ENCODE measurements at regions not wholly inside any gene's neighbourhood (a gene's known extent, or its start where the extent isn't known, plus 50 kb on each side); places are given as distances from the start of the nearest gene placed in this dataset.
A peak's percentile ranks its signal among the peaks of the same experiment; 100 is the strongest.

DNA sequence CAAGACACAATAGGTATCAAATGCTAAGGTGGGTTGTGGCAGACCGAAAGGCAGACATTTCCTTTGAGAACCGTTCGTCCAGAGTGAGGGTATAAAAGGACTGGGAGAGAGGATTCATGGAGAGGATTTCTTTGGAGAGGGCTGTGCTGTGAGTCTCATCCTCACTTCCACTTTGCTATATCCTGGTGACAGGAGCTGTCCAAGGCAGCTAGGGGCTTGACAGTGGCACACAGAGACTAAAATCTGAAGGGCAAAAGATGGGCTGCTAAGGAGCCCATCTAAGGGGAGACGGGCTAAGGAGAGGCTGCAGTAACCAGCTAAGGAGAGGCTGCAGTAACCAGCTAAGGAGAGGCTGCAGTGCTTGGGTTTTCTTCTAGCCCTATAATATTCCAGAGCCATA is 214.0 kb upstream of the ADRA1B start:
- no peak for DNase-seq (ENCODE audit: low spot score)

DNA sequence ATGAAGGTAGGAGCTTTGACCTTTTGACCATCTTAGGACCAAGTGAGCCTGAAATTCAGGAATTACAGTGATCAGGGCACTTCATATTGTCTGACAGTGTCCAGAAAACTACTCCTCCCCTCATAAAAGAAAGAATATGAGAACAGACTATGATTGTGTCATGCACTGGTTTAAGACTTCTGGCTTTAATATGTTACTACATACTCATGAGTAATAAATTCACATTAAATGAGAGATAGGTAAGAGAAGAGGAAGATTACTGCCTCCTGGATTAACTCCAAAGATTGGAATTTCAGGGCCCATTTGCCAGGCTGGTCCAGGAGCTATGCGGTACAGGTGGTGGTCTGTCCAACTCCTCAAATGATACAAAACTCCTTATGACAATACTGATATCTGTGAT is 213.5 kb upstream of the ADRA1B start:
- DNase-seq (ENCODE audit: low spot score), result no peak

DNA sequence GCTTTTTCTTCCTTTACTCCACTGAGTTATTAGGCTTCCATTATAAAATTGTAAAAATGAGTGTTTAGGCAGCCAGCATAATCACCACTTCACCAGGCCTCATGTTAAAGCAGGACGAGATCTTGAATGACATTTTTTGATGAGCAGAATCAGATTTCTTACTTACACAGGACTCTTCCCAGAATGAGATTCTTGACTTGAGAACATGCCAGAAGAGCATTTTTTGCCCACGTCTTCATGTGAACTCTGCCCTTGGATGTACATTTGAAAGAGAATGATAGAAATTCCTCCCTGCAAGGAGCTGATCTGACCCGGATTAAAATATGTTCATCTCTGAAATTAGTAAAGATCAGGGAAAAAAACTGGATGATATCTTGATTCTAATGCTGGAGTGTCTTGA is 212.1 kb upstream of the ADRA1B start:
- DNase-seq (ENCODE audit: low spot score), result no peak

DNA sequence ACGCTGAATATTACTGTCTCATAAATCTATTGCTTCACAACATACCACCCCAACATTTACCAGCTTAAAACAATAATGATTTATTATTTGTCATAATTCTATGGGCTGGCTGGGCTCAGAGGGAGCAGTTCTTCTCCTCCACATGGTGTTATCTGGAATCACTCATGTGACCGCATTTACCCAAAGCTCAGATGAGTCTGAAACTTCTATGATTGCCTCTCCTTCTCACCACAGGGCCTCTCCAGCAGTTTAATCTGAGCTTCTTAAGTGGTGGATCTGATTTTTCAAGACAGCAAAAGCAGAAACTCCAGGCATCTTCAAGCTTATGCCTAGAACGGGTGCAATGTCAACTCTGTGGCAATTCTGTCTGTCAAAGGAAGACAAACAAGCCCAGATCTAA is 210.3 kb upstream of the ADRA1B start:
- DNase-seq (ENCODE audit: low spot score), result no peak

DNA sequence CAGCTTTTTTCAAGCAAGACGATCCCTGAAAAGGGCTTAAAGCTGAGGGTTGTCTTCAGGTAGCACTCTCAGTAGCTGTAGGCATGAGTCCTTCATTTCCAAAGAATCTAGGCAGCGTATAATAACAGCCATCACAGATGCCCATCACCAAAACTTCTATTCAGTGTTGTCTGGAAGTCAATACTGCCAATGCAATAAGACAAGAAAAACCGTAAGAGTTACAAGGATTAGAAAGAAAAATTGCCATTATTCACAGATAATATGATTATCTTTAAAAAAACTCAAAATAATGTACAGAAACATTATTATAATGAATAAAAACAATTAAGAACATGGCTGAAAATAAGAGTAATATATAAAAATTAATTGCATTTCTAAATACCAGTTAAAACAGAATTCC is 208.2 kb upstream of the ADRA1B start:
- no peak for DNase-seq (ENCODE audit: low spot score)

DNA sequence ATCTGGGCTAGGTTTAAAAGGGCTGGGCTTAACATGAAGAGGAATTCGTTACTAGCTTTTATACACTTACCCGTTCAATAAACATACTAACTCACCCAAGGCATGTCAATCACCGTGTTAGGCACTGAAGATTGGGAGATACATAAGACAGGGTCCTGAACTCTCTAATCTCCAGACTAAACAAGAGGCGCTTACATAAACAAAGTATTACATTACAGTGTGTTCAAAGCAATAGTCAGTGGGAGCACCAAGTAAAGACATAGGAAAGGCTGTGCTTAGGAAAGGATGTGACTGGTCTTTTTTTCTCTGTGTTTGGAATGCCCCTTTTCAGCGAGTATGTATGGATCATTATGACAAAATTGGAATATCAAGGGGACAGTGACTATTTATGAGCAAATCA is 203.6 kb upstream of the ADRA1B start:
- DNase-seq (ENCODE audit: low spot score), result peak; percentile 62

DNA sequence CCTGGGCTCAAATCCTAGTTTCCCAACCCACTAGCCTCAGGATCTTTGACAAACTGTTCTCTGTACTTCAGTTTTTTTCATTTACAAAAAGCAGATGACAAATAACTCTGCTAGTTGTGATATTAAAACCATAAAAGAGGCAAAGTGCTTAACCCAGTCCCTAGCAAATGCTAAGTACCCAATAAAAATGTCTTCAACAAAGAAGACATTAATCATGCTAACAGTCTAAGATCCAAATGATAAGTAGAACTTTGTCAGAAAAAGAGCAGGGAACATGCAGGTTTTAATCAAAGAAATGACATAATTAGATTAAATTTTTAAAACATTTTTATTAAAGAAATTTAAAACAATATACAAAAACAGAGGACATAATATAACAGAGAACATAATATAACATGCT is 203.0 kb upstream of the ADRA1B start:
- no peak for DNase-seq (ENCODE audit: low spot score)

DNA sequence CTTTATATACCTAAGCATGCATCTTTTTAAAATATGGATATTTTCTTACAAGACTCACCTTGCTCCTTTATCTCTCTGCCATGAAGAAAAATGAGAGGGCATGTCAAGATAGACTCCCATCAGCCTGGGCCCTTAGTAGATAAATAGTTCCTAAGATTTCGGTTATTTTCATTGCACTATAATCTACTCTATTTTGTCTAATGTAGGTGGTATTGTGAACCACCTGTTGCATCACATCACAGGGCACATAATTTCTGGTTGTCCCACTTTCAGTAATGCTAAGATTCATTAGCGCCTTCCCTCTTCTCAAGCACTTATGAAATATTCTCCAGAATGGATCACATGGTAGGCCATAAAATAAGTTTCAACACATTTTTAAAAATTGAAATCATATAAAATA is 202.5 kb upstream of the ADRA1B start:
- no peak for DNase-seq (ENCODE audit: low spot score)

DNA sequence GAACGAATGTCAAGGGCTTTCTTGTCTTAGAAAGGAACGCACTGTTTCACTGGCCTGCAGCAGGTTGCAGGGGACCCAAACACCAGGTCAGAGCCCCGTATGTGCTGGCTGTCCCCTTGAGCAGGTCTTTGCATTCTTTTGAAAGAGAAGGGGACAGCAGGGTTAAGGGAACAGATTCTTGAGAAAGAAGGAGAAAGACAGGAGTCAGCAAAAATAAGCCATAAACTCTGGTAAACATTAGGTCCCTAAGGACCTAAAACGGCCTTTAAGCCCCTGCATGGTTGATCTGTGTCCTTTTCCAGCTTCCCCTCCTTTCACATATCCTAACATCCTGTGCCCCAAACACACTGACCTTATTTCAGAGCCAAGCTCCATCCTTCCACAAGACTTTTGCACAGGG is 190.8 kb upstream of the ADRA1B start:
- DNase-seq (ENCODE audit: low spot score), result no peak

DNA sequence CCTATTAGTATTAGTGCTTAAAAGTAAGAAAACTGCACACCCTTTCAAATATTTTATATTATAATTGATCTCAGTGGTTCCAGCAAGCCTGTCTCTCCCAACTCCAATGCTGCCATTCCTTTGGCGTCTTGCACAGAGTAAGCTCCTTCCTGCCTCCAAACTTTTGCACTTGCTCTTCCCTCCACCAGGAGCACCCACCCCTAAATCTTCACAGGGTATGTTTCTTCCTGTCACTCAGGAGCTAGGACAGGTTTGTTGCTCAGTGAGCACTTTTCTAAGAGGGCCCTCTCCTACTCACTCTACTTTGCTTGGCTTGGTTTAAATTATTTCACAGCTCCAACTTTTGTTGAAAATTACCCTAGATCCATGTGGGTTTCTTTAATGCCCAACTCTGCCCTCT is 189.1 kb upstream of the ADRA1B start:
- no peak for DNase-seq (ENCODE audit: low spot score)

DNA sequence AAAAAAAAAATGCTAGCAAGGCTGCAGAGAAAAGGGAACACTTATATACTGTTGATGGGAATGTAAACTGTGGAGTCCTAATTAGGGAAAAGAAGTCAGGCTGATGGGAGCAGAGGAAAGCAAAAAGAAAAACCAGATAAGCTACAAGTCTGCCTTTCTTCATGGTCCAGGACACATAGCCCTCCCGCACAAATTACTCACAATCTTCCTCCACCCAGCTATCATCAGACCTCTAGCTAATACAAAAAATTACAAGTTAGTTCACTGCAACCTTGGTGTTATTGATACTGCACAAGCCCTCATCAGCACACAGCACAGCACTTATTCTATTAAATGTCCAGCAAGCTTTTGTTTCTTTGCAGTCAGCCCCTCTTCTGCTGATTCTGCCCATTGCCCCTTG is 186.0 kb upstream of the ADRA1B start:
- DNase-seq (ENCODE audit: low spot score), result no peak

DNA sequence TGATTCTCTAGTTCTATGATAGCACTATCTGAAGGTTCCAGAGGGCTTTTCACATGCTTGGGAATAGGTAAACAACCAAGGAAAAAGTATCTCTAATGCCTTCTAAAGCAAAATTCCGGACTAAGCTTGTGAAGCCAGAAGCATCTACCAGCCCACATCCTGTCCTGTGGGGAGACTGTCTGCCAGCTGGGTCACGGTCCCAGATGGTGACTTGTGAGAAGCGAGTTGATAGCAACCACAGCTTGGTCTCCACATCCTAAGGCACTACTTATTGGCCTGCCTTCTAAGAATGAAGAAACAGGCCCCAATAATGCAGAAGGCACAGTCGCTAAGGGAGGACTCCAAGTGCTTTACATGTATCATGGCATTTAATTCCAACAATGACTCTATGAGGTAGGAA is 184.1 kb upstream of the ADRA1B start:
- DNase-seq (ENCODE audit: low spot score), result peak; percentile 82

DNA sequence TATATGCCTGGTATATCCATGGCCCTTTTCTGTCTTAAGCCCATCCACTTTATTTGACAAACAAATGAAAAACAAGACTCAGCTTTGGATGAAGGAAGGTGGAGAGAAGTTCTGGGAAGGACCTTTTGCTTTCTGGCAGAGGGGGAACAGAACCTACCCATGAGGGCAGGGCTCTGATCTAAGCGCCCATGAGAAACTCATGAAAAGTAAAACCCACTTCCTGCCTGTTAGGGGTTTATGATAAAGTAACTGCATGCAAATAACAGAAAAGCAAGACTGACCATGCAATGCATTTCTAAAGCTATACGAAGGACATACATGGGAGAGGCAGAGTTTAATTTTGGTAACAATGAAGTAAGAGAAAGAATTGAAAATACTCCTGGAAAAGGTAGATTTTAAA is 181.9 kb upstream of the ADRA1B start:
- DNase-seq (ENCODE audit: low spot score), result no peak

DNA sequence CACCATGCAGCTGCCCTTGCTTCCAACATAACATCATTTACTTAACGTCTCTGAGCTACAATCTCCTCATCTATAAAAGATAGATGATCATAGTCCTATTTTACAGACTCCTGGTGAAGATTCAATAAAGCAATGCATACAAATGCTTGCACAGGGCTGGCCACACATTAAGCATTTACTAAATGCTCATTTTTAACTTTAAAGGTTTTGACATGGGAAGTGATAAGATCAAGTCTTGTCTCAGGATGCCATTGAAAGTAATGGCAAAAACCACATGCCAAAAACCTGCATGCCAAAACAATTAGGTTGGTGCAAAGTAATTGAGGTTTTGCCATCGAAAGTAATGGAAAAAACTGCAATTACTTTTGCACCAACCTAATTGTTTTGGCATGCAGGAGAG is 181.2 kb upstream of the ADRA1B start:
- no peak for DNase-seq (ENCODE audit: low spot score)

DNA sequence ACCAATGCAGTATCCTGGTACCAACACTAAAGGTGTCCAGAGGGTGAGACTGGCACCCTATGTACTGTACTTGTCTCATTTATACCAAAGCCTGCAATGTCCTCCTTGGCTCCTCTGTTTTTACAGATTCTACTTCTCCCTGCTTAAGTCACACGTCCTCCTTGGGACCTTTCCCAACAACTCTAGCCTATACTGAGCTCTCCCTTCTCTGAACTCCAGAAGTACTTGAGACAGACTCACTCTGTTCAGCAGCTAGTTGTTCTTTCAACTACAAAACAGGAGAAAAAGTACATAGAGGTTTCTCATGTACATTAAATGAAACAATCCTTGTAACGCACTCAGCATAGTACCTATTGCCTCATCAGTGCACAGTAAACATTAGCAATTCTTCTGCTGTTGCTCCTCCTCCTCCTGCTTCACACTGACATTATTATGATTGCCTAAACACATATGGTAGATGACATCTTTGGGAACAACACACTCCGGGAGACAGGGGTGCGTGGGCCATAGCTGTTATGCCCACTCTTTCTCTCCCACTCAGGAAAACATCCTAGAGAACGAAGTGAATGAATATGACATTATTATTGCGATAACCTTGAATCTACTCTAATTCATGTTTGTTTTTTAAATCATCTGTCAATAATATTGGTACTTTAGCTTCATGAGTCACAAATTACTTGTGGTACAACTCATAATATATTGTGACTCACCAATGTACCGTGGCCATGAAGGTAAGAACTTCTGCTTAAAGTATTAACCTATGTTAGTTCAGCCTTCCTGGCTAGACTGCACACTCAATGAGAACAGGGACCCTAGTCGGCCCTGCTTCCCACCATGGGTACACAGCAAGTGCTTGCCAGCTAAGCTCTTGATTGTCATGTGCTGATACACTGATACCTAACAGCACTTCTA is 180.3 kb upstream of the ADRA1B start:
- DNase-seq (ENCODE audit: low spot score), result no peak

DNA sequence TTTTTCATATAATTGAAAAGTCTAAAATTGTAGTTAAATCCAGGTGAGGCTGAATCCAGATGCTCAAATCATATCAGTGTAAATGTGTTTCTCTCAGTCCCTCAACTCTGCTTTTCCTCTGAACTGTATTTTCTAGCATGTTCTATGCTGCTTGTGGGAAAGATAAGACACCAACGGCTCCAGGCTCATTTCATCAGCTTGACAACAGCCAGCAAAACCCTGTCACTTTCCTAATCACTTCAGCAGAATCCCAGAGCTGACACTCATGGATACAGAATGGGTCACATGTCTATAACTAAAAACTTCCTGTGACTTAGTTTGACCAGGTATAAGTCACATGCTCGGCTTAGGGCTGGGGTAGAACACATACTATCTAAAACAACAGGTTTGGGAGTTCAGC is 179.4 kb upstream of the ADRA1B start:
- DNase-seq (ENCODE audit: low spot score), result no peak

DNA sequence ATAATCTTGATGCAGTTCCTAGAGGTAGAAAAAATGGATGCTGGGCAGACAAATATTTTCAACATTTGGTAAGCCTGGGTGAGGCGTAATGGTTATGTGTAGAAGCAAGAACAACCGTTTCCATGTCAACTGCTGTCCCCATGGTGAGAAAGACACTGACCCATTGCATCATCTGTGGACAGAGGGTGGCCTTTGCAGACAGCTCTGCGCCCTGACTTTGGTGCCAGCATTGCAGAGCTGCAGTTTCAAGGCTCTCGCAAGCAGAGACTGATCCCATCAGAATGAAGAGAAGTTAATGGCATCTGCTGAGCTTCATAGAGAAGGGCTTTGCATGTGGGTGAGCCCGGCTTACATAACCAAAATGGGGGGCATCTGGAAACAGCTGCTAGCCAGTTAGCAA is 179.0 kb upstream of the ADRA1B start:
- no peak for DNase-seq (ENCODE audit: low spot score)

DNA sequence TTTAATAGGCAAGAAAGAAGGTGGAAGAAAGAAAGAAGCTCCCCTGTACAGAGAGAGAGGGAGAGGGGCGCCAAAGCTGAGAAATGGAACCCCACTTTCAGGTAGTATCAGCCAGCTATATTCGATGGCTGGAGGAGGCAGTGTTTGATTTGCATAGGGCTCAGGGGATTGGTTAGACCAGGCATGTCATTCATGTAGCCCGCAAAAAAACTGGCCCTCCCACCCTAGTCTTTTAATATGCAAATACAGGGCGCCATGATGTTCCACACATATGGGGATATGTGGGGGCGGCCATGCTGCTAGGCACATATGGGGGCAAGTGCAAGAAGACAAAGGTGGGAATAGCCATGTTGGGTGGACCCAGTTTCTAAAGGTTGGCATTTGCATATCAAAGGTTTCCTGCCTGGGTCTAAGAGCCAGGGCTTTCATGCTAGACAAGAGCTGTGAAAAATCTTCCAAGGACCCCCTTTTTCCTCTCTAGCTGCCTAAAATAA is 174.4 kb upstream of the ADRA1B start:
- no peak for DNase-seq (ENCODE audit: low spot score)

DNA sequence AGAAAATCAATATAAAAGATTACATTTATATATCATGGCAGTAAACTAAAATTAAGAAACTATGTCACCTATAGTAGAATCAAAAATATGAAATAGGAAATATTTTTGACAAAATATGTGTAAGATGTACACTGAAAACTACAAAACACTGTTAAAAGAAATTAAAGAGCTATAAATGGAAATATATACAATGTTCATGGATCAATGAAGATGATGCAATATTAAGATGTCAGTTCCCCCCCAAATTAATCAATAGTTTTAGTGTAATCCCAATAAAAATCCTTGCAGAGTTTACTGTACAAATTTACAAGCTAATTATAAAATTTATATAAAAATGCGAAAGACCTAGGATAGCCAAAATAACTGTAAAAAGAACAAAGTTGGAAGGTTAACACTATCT is 173.0 kb upstream of the ADRA1B start:
- DNase-seq (ENCODE audit: low spot score), result no peak

DNA sequence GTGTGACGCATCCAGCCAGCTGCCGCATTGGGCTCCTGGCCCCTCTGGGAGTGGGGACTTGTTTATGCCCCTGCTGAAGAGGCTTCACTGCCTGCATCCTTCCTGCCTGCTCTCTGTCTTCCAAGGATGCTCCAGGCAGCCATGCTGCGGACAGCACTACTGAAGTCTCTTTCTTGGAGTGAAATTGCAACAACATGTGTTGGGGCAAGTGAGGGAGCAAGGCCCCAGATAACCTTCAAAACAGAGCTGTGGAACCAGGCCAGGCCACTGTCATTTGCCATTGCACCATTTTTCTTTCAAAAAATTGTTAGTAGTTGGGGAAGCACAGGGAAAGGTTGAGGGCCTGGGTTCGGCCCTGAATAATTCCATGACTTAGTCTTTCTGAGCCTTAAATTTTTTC is 169.6 kb upstream of the ADRA1B start:
- no peak for DNase-seq (ENCODE audit: low spot score)

DNA sequence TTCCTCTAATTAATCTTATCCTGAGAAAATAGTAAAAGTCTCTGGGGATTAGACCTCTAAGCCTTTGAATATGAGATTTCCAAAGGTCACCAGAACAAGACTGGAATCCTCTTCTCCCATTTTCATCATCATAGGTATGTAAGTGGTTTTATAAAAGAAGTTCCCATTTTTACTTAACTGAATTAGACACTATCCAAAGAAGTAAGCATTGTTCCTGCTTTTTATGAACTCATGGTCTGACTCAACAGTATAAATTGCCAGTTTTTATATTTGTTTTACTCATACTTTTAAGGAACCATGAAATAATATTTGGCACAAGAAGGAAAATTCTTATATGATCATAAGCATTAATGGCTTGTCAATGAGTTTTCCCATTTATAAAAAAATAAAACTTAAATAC is 167.1 kb upstream of the ADRA1B start:
- DNase-seq (ENCODE audit: low spot score), result no peak

DNA sequence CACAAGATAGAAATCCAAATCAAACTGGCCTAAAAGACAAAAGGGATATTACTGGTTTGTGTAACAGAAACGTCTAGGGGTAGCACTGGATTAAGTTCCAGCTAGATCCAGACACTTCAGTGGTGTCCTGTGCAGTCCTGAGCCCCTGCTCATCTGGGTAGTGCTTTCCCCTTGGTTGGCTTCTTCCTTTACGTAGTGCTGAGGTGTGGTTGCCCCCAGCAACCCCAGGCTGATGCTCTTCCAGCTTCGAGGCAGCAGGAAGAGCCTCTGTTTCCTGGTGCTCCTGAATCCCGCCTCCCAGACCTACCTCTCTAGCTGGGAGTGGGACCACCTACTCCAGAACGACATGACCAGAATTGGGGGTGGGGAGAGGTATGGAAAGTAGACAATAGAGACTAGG is 166.1 kb upstream of the ADRA1B start:
- no peak for DNase-seq (ENCODE audit: low spot score)

DNA sequence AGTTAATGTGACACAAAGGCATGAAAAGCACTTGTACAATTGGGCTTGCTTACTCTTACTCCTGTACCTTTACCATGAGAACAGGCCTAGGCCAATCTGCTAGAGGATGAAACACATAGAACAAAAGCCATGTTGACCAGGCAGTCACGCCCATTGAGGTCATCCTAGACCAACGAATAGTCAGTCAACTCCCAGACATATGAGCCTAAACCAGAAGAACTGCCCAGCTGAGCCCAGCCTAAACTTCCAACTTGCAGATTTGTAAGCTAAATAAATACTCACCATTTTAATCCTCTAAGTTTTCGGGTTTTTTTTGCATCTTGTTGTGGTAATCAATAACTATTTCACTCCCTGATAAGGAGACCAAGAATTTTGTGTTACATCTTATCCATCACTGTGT is 164.8 kb upstream of the ADRA1B start:
- DNase-seq (ENCODE audit: low spot score), result no peak
